Keratinocyte (primary cell): ENCODE measurements at regions not wholly inside any gene's neighbourhood (a gene's known extent, or its start where the extent isn't known, plus 50 kb on each side); places are given as distances from the start of the nearest gene placed in this dataset.

Experiments
- EZH2 ChIP-seq: IDR thresholded peaks from one replicate; pipeline ENCODE4 v1.6.1; 2012; ENCODE audit warnings: inconsistent platforms, mild to moderate bottlenecking, low read length, moderate library complexity
- TF ChIP-seq, protein P1 (sequence below), 3 experiments: IDR thresholded peaks in 1 of 3; conservative IDR thresholded peaks in 1 of 3; optimal IDR thresholded peaks in 1 of 3; 2 replicates in 2 of 3; 3 replicates in 1 of 3; pipeline versions ENCODE3 to v1.5.1; 2011; ENCODE audit warnings: low read length in 3 of 3, mild to moderate bottlenecking in 3 of 3, moderate library complexity in 2 of 3, control low read depth in 1 of 3, inconsistent platforms in 1 of 3; ENCODE audit not compliant: insufficient read depth in 2 of 3; ENCODE audit errors: extremely low read depth in 1 of 3

DNA sequence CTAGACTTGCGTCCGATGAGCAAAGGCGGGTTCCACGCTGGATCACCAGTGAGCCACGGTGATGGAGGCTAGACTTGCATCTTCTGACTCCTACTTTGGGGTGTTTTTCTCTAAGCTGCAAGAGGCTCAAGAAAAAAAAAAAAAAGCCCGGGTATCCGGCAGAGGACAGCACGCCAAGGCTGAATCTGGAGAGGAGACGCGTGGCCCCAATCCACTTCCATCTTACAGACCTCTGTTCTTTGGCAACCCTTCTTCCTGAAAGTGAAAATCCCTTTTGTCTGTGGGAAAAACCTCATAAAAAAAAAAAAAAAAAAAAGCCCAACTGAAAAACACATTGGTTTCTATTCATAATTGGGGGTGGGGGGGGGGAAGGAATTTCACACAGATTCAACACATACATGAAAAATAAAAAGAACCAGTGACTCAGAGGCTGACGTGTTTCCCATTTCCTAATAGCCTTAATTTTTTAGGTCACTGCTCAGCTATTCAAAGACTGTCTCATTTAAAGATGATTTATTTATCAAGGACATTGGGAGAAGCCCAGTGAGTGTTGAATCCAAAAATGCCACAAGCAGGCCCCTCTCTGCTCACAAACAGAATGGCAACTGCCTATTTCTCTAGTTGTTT, 258.3 kb downstream of the FOXL1 start:
- TF ChIP-seq, protein P1, sequence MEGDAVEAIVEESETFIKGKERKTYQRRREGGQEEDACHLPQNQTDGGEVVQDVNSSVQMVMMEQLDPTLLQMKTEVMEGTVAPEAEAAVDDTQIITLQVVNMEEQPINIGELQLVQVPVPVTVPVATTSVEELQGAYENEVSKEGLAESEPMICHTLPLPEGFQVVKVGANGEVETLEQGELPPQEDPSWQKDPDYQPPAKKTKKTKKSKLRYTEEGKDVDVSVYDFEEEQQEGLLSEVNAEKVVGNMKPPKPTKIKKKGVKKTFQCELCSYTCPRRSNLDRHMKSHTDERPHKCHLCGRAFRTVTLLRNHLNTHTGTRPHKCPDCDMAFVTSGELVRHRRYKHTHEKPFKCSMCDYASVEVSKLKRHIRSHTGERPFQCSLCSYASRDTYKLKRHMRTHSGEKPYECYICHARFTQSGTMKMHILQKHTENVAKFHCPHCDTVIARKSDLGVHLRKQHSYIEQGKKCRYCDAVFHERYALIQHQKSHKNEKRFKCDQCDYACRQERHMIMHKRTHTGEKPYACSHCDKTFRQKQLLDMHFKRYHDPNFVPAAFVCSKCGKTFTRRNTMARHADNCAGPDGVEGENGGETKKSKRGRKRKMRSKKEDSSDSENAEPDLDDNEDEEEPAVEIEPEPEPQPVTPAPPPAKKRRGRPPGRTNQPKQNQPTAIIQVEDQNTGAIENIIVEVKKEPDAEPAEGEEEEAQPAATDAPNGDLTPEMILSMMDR (optimal IDR thresholded peaks at IDR 0.05 in 1 of 3, IDR thresholded peaks at IDR 0.05 in 1 of 3, conservative IDR thresholded peaks at IDR 0.05 in 1 of 3; ENCODE audit: extremely low read depth in 1 of 3, insufficient read depth in 2 of 3, low read length in 3 of 3): no peak
- no peak for TF ChIP-seq EZH2
